ENCODE measurements at regions not wholly inside any gene's neighbourhood (a gene's known extent, or its start where the extent isn't known, plus 50 kb on each side); places are given as distances from the start of the nearest gene placed in this dataset.

- DNase-seq (no peak), ATAC-seq (no peak)
- Mint-ChIP-seq H3K4me3 (no peak overlapping the region), H3K27me3 (ENCODE audit: low read depth in 2 of 2) (no peaks in the 10 kb centered on the region), H3K36me3 (no peaks in the 10 kb centered on the region), H3K27ac (no peak overlapping the region), H3K4me1 (no peaks in the 10 kb centered on the region), H3K9me3 (peaks cover 5 to 8% of the 10 kb centered on the region in 2 donors)
- Histone ChIP-seq H3K27me3 (ENCODE audit: control insufficient read depth, insufficient read depth, low read length) (no peaks in the 10 kb centered on the region), H3K4me1 (ENCODE audit: control insufficient read depth, insufficient read depth, low read length) (no peaks in the 10 kb centered on the region), H3K27ac (ENCODE audit: low read length) (no peak overlapping the region), H3K9me3 (ENCODE audit: control insufficient read depth, insufficient read depth, low read length) (no peaks in the 10 kb centered on the region), H3K36me3 (ENCODE audit: control insufficient read depth, insufficient read depth, low read length) (no peaks in the 10 kb centered on the region), H3K4me3 (ENCODE audit: low read length) (no peak overlapping the region)
- TF ChIP-seq, protein P1, sequence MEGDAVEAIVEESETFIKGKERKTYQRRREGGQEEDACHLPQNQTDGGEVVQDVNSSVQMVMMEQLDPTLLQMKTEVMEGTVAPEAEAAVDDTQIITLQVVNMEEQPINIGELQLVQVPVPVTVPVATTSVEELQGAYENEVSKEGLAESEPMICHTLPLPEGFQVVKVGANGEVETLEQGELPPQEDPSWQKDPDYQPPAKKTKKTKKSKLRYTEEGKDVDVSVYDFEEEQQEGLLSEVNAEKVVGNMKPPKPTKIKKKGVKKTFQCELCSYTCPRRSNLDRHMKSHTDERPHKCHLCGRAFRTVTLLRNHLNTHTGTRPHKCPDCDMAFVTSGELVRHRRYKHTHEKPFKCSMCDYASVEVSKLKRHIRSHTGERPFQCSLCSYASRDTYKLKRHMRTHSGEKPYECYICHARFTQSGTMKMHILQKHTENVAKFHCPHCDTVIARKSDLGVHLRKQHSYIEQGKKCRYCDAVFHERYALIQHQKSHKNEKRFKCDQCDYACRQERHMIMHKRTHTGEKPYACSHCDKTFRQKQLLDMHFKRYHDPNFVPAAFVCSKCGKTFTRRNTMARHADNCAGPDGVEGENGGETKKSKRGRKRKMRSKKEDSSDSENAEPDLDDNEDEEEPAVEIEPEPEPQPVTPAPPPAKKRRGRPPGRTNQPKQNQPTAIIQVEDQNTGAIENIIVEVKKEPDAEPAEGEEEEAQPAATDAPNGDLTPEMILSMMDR (IDR thresholded peaks at IDR 0.05): no peak
- intact Hi-C loops (cut with micrococcal nuclease): no loop called here
- no CpG with 5 or more reads among the region's 2 CpGs for WGBS (ENCODE audit: insufficient coverage)
Observed at GRCh38 chr2:49780949-49781348, 626.6 kb upstream of the FSHR start.

DNA sequence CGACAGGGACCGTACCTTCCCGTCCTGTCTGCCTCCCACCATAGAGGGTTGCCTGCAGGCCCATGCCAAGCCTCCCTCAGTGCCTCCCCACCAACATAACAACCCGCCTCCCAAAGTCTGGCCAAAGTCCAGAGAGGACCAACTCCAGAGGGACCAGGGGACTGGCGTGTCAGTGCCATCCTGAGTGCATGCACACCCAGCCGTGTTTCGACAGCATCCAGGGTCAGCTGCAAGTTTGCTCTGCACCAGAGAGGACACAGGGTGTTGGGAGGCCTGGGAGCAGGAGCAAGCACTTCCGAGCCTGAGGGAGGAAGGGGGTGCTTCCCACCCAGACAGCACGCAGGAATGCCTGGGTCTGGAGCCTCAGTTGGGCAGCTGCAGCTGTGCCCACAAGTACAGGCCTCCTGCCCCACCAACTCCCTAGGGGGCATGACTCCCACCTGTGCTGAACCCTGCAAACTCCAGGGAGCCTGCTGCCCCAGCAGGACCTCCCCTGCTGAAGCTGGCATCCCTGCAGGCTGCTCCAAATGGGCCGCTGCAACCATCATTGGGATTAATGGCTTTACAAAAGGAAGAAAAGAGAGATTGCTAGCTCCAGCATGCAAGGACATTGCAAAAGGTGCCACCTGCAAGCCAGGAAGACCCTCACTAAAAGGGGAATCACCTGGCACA is 618.1 kb upstream of the FSHR start:
- no peaks in the 10 kb centered on the region for H3K27me3 ChIP-seq (ENCODE audit: control insufficient read depth, insufficient read depth, low read length)
- DNase-seq (no peak), ATAC-seq (peak in 1 of 3 donors; percentile 27)
- no peaks in the 10 kb centered on the region for H3K9me3 ChIP-seq (ENCODE audit: control insufficient read depth, insufficient read depth, low read length)
- no peaks in the 10 kb centered on the region for H3K36me3 Mint-ChIP-seq
- H3K4me1 ChIP-seq (ENCODE audit: control insufficient read depth, insufficient read depth, low read length): no peaks in the 10 kb centered on the region
- intact Hi-C loops (cut with micrococcal nuclease): no loop called here
- H3K27me3 Mint-ChIP-seq (ENCODE audit: low read depth in 2 of 2): no peaks in the 10 kb centered on the region
- H3K4me3 Mint-ChIP-seq: no peak overlapping the region
- H3K4me3 ChIP-seq (ENCODE audit: low read length): no peak overlapping the region
- no peaks in the 10 kb centered on the region for H3K36me3 ChIP-seq (ENCODE audit: control insufficient read depth, insufficient read depth, low read length)
- H3K9me3 Mint-ChIP-seq: peaks cover 0 to 6% of the 10 kb centered on the region in 2 donors
- TF ChIP-seq, protein P1 (IDR thresholded peaks at IDR 0.05): no peak
- WGBS (ENCODE audit: insufficient coverage): 93% methylated on average over 10 of the region's 10 CpGs
- no peak overlapping the region for H3K27ac ChIP-seq (ENCODE audit: low read length)
- no peaks in the 10 kb centered on the region for H3K4me1 Mint-ChIP-seq
- no peak overlapping the region for H3K27ac Mint-ChIP-seq

DNA sequence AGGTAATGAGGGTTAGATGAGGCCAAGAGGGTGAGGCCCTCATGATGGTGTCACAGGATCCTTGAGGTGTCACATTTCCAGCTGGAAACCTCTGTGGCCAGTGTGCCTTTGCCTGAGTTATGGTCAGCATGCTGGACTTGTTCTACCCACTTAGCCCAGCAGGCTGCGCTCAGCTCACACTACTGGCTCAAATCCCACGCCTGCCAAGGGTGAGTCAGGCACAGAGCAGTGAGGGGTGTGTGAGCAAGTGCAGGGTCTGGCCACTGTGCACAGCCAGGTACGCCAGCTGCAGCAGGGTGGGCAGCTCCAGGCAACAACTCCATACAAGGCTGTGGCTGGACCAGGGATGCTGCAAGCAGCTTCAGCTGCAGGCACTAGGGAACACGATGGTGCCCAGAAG is 616.6 kb upstream of the FSHR start:
- no peak for ATAC-seq

More for the DNA sequence above, 616.6 kb upstream of the FSHR start:
- Histone ChIP-seq H3K27ac (ENCODE audit: low read length) (no peak overlapping the region), H3K36me3 (ENCODE audit: control insufficient read depth, insufficient read depth, low read length) (no peaks in the 10 kb centered on the region), H3K27me3 (ENCODE audit: control insufficient read depth, insufficient read depth, low read length) (no peaks in the 10 kb centered on the region), H3K9me3 (ENCODE audit: control insufficient read depth, insufficient read depth, low read length) (no peaks in the 10 kb centered on the region), H3K4me1 (ENCODE audit: control insufficient read depth, insufficient read depth, low read length) (no peaks in the 10 kb centered on the region), H3K4me3 (ENCODE audit: low read length) (no peak overlapping the region)
- Mint-ChIP-seq H3K4me3 (no peak overlapping the region), H3K4me1 (no peaks in the 10 kb centered on the region), H3K27me3 (ENCODE audit: low read depth in 2 of 2) (no peaks in the 10 kb centered on the region), H3K36me3 (no peaks in the 10 kb centered on the region), H3K9me3 (peaks cover 0 to 4% of the 10 kb centered on the region in 2 donors), H3K27ac (no peak overlapping the region)
- TF ChIP-seq, protein P1 (IDR thresholded peaks at IDR 0.05): no peak
- intact Hi-C loops (cut with micrococcal nuclease): no loop called here
- 58% methylated on average over 4 of the region's 4 CpGs for WGBS (ENCODE audit: insufficient coverage)
- no peak for DNase-seq

Measured in natural killer cell (primary cell).